ENCODE measurements at regions not wholly inside any gene's neighbourhood (a gene's known extent, or its start where the extent isn't known, plus 50 kb on each side); places are given as distances from the start of the nearest gene placed in this dataset.

- Histone ChIP-seq H3K27ac (no peak overlapping the region), H3K9me3 (no peaks in the 10 kb centered on the region), H3K4me1 (no peaks in the 10 kb centered on the region), H3K36me3 (no peaks in the 10 kb centered on the region), H3K27me3 (no peaks in the 10 kb centered on the region), H3K4me3 (no peak overlapping the region)
- TF ChIP-seq POLR2A (IDR thresholded peaks at IDR 0.05) (no peak), CTCF (IDR thresholded peaks at IDR 0.05 in 4 of 5, conservative IDR thresholded peaks at IDR 0.05 in 1 of 5) (no peak)
- in situ Hi-C loops (cut with MboI; ENCODE audit: low sequenced_read_pairs in 4 of 4) = no loop called here
- intact Hi-C loops (cut with DNase I; ENCODE audit: low total_unique reads) = no loop called here
- no peak for DNase-seq
- ATAC-seq = no peak
Observed at GRCh38 chr4:110975338-110975737, 352.5 kb upstream of the PITX2 start.

- Histone ChIP-seq H3K27ac (no peak overlapping the region), H3K9me3 (no peaks in the 10 kb centered on the region), H3K4me1 (no peaks in the 10 kb centered on the region), H3K4me3 (no peak overlapping the region), H3K36me3 (no peaks in the 10 kb centered on the region), H3K27me3 (no peaks in the 10 kb centered on the region)
- ATAC-seq (no peak), DNase-seq (no peak)
- no peak for TF ChIP-seq CTCF (IDR thresholded peaks at IDR 0.05 in 4 of 5, conservative IDR thresholded peaks at IDR 0.05 in 1 of 5)
- no peak for TF ChIP-seq POLR2A (IDR thresholded peaks at IDR 0.05)
- in situ Hi-C loops (cut with MboI; ENCODE audit: low sequenced_read_pairs in 4 of 4) = no loop called here
- intact Hi-C loops (cut with DNase I; ENCODE audit: low total_unique reads) = no loop called here
Observed at GRCh38 chr4:110977554-110977953, 354.7 kb upstream of the PITX2 start.

GRCh38 chr4:110978761-110979160 lies 355.9 kb upstream of the PITX2 start:
- Histone ChIP-seq H3K27ac (no peak overlapping the region), H3K36me3 (no peaks in the 10 kb centered on the region), H3K9me3 (no peaks in the 10 kb centered on the region), H3K27me3 (no peaks in the 10 kb centered on the region), H3K4me1 (no peaks in the 10 kb centered on the region), H3K4me3 (no peak overlapping the region)
- TF ChIP-seq CTCF (IDR thresholded peaks at IDR 0.05 in 4 of 5, conservative IDR thresholded peaks at IDR 0.05 in 1 of 5) (no peak), POLR2A (IDR thresholded peaks at IDR 0.05) (no peak)
- intact Hi-C loops (cut with DNase I; ENCODE audit: low total_unique reads) = no loop called here
- ATAC-seq = no peak
- in situ Hi-C loops (cut with MboI; ENCODE audit: low sequenced_read_pairs in 4 of 4) = no loop called here
- no peak for DNase-seq

GRCh38 chr4:110982486-110982885 lies 359.6 kb upstream of the PITX2 start:
- intact Hi-C loops (cut with DNase I; ENCODE audit: low total_unique reads) = no loop called here
- TF ChIP-seq CTCF (IDR thresholded peaks at IDR 0.05 in 4 of 5, conservative IDR thresholded peaks at IDR 0.05 in 1 of 5) = no peak
- TF ChIP-seq POLR2A (IDR thresholded peaks at IDR 0.05) = no peak
- ATAC-seq (no peak), DNase-seq (no peak)
- Histone ChIP-seq H3K27ac (no peak overlapping the region), H3K9me3 (no peaks in the 10 kb centered on the region), H3K27me3 (no peaks in the 10 kb centered on the region), H3K4me3 (no peak overlapping the region), H3K4me1 (no peaks in the 10 kb centered on the region), H3K36me3 (no peaks in the 10 kb centered on the region)
- in situ Hi-C loops (cut with MboI; ENCODE audit: low sequenced_read_pairs in 4 of 4) = no loop called here

GRCh38 chr4:110988722-110989121 lies 365.8 kb upstream of the PITX2 start:
- in situ Hi-C loops (cut with MboI; ENCODE audit: low sequenced_read_pairs in 4 of 4) (no loop called here), intact Hi-C loops (cut with DNase I; ENCODE audit: low total_unique reads) (no loop called here)
- H3K36me3 ChIP-seq = no peaks in the 10 kb centered on the region
- H3K27ac ChIP-seq = no peak overlapping the region
- H3K4me3 ChIP-seq = no peak overlapping the region
- no peaks in the 10 kb centered on the region for H3K9me3 ChIP-seq
- ATAC-seq = no peak
- TF ChIP-seq CTCF (IDR thresholded peaks at IDR 0.05 in 4 of 5, conservative IDR thresholded peaks at IDR 0.05 in 1 of 5) = no peak
- no peaks in the 10 kb centered on the region for H3K27me3 ChIP-seq
- no peak for DNase-seq
- H3K4me1 ChIP-seq = peaks cover 6 to 8% of the 10 kb centered on the region in 2 donors
